ENCODE measurements at regions not wholly inside any gene's neighbourhood (a gene's known extent, or its start where the extent isn't known, plus 50 kb on each side); places are given as distances from the start of the nearest gene placed in this dataset.

GRCh38 chr15:94053626-94054025, 177.7 kb upstream of the MCTP2 start:
- no peak for DNase-seq (ENCODE audit: low read depth)

- no peak for DNase-seq (ENCODE audit: low read depth)
These were observed 178.7 kb upstream of the MCTP2 start for GRCh38 chr15:94052711-94053110.

GRCh38 chr15:94047566-94047965, 183.8 kb upstream of the MCTP2 start:
- DNase-seq (ENCODE audit: low read depth): no peak

- no peak for DNase-seq (ENCODE audit: low read depth)
These were observed 189.0 kb upstream of the MCTP2 start for GRCh38 chr15:94042180-94042928.

- DNase-seq (ENCODE audit: low read depth): no peak
These were observed 189.6 kb upstream of the MCTP2 start for GRCh38 chr15:94041746-94042145.

- no peak for DNase-seq (ENCODE audit: low read depth)
These were observed 190.7 kb upstream of the MCTP2 start for GRCh38 chr15:94040541-94041248.

GRCh38 chr15:94036156-94036555, 195.2 kb upstream of the MCTP2 start:
- no peak for DNase-seq (ENCODE audit: low read depth)

- DNase-seq (ENCODE audit: low read depth): no peak
These were observed 197.7 kb upstream of the MCTP2 start for GRCh38 chr15:94033683-94034020.

- DNase-seq (ENCODE audit: low read depth): no peak
These were observed 198.2 kb upstream of the MCTP2 start for GRCh38 chr15:94033014-94033682.

GRCh38 chr15:94032571-94032970, 198.8 kb upstream of the MCTP2 start:
- no peak for DNase-seq (ENCODE audit: low read depth)

- DNase-seq (ENCODE audit: low read depth): no peak
These were observed 200.3 kb upstream of the MCTP2 start for GRCh38 chr15:94031072-94031471.

- no peak for DNase-seq (ENCODE audit: low read depth)
These were observed 201.9 kb upstream of the MCTP2 start for GRCh38 chr15:94029495-94029894.

GRCh38 chr15:94028809-94029208, 202.6 kb upstream of the MCTP2 start:
- no peak for DNase-seq (ENCODE audit: low read depth)

- DNase-seq (ENCODE audit: low read depth): no peak
These were observed 203.2 kb upstream of the MCTP2 start for GRCh38 chr15:94028121-94028520.

GRCh38 chr15:94027581-94027980, 203.8 kb upstream of the MCTP2 start:
- no peak for DNase-seq (ENCODE audit: low read depth)

GRCh38 chr15:94026458-94027304, 204.7 kb upstream of the MCTP2 start:
- no peak for DNase-seq (ENCODE audit: low read depth)

- no peak for DNase-seq (ENCODE audit: low read depth)
These were observed 207.8 kb upstream of the MCTP2 start for GRCh38 chr15:94023531-94023930.

GRCh38 chr15:94021621-94022320, 209.6 kb upstream of the MCTP2 start:
- DNase-seq (ENCODE audit: low read depth): no peak

GRCh38 chr15:94019062-94019461, 212.3 kb upstream of the MCTP2 start:
- no peak for DNase-seq (ENCODE audit: low read depth)

GRCh38 chr15:94015324-94015723, 216.0 kb upstream of the MCTP2 start:
- DNase-seq (ENCODE audit: low read depth): no peak
